Heart right ventricle (tissue), 16 donors: ENCODE measurements at regions not wholly inside any gene's neighbourhood (a gene's known extent, or its start where the extent isn't known, plus 50 kb on each side); places are given as distances from the start of the nearest gene placed in this dataset.

Experiments used
- ATAC-seq, 8 donors: fragments of 200-7000 bp; cut with Tn5 transposase; one replicate each; pipeline ENCODE4 v1.9.1; 2020; ENCODE audit warnings: mild to moderate bottlenecking in 8 of 8, moderate library complexity in 8 of 8, moderate number of reproducible peaks in 1 of 8
- DNase-seq, 2 donors: peaks; one replicate each; pipeline ENCODE4 v3.0.0-alpha.2; 2020
- H3K27ac ChIP-seq, 10 donors: fragments of 200-600 bp; sonication (generic) in 2 of 10; one replicate each; pipeline versions ENCODE4 v1.5.0 to v1.8.0; 2020 to 2022; ENCODE audit warnings: mild to moderate bottlenecking in 3 of 10
- H3K27me3 ChIP-seq, 7 donors: fragments of 200-600 bp; one replicate each; pipeline ENCODE4 v1.8.0; 2021 to 2022; ENCODE audit warnings: mild to moderate bottlenecking in 2 of 7
- H3K36me3 ChIP-seq, 9 donors: fragments of 200-600 bp; sonication (generic) in 1 of 9; one replicate each; pipeline versions ENCODE4 v1.5.0 to v1.8.0; 2020 to 2022; ENCODE audit warnings: mild to moderate bottlenecking in 2 of 9
- H3K4me1 ChIP-seq, 9 donors: fragments of 200-600 bp; sonication (generic) in 1 of 9; one replicate each; pipeline versions ENCODE4 v1.5.0 to v1.8.0; 2020 to 2022; ENCODE audit warnings: mild to moderate bottlenecking in 4 of 9
- H3K4me3 ChIP-seq, 10 donors: fragments of 200-600 bp; sonication (generic) in 2 of 10; one replicate each; pipeline versions ENCODE4 v1.5.0 to v1.8.0; 2020 to 2022; ENCODE audit warnings: mild to moderate bottlenecking in 7 of 10, moderate library complexity in 2 of 10
- H3K9me3 ChIP-seq, 11 donors: fragments of 200-600 bp in 10 of 11; sonication (generic) in 2 of 11; one replicate each; pipeline versions ENCODE4 v1.5.0 to v1.8.0; 2013 to 2022; ENCODE audit warnings: mild to moderate bottlenecking in 2 of 11, control low read depth in 1 of 11, moderate library complexity in 1 of 11
- CTCF ChIP-seq, 9 donors: fragments of 200-600 bp; sonication (generic) in 2 of 9; IDR thresholded peaks; one replicate each; pipeline versions ENCODE4 v1.5.0 to v1.8.0; 2021 to 2022; ENCODE audit warnings: antibody characterized with exemption in 9 of 9, mild to moderate bottlenecking in 5 of 9, moderate library complexity in 1 of 9
- WGBS, 2 donors: extraction: QIAGEN DNeasy Blood & Tissue Kit; methylation state at CpG; one replicate each; pipeline ENCODE4 v1.1.7; 2013; ENCODE audit warnings: inconsistent platforms in 1 of 2; 5-methylcytosine and 5-hydroxymethylcytosine counted together
- intact Hi-C, 10 donors: fragments of 100-400 bp; cut with DNase I; formaldehyde crosslinking; loops; one replicate each; pipeline versions ENCODE4 v1.11.1 to v1.14.2; 2022
- donor health status: Arrhythmogenic right ventricular cardiomyopathy.
- donor health status: ischemic (EF 13 %, LVEDD 7.1; RV severe dilation, severe dysfunction).
- donor health status: healthy with polysubstance abuse.
- donor health status: DM: no; HTN: yes; CAD: no.
- donor health status: DM: no; HTN: no; CAD: no.
- donor health status: ischemic (EF 25% LVEDD 6.9; RV normal size, moderate dysfunction).
- donor health status: ischemic (EF 25% LVEDD 5.7; RV mildly dilated, moderate dysfunction).
- donor health status: healthy.
- donor health status: DM: yes; HTN: yes; CAD: no.
- donor health status: Ischemic cardiomyopathy.
- donor health status: ischemic (EF 35%, LVEDD 5.7; RV mildly dilated, moderate dysfunction).
- donor health status: nonischemic (EF 11% LVEDD 7.7; RV severe dilation, severe dysfunction).
- donor health status: DM: yes; HTN: yes; CAD: no.
- donor health status: PGD.
- donor health status: ischemic (EF 29% LVEDD 5.4; RV normal size, mild dysfunction).
- donor health status: nonischemic (EF 23%, LVEDD 6.1; RV moderate dilation, normal function).

DNA sequence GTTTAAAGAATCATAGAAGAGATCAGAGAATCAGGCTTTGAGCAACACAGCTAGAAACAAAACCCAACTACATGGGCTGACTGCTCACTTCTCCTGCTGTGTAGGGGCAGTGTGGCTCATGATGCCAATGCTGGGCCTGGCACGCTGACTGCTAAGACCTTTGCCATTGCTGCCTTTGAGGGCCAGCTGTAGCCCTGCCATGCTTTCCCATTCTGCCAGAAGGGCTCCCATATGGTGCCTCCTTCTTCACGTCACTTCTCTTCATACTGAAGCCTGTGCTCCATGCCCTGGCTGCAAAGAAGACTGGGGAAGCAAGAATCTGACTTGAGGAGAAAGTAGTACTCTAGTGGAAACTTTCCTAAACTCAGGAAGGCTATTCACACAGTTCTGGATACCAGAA is 232.9 kb downstream of the UTP18 start:
- no peak for DNase-seq
- Histone ChIP-seq H3K27me3 (peaks cover 0 to 4% (median 0%) of the 10 kb centered on the region in 7 donors), H3K27ac (no peak overlapping the region), H3K4me3 (no peak overlapping the region), H3K36me3 (no peaks in the 10 kb centered on the region), H3K9me3 (no peaks in the 10 kb centered on the region), H3K4me1 (no peaks in the 10 kb centered on the region)
- TF ChIP-seq CTCF (IDR thresholded peaks at IDR 0.05) = no peak
- ATAC-seq = no peak
- intact Hi-C loops = no loop called here
- 87 to 96% methylated on average over 2 of the region's 2 CpGs for WGBS, 2 donors

DNA sequence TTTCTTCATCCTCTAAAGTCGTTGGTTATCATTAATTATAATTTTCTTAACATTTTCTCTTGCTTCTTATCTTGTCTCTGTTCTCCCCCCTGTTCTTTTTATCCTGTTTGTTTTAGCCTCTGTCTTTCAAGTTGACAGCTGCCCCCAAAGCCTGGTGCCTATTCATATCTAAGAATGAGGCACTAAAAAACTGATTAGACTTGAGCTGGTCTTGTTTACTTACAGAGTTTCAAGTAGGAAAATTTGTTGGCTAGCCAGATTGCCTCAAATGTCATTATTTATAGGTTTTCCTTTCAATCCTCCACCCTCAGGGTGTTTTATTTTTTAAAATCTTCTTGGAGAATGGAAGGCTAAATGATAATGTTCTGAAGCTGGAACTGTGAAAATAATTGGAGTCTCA is 236.0 kb downstream of the UTP18 start:
- no peaks in the 10 kb centered on the region for H3K9me3 ChIP-seq
- peaks cover 0 to 5% (median 0%) of the 10 kb centered on the region in 7 donors for H3K27me3 ChIP-seq
- intact Hi-C loops = no loop called here
- no peak for TF ChIP-seq CTCF (IDR thresholded peaks at IDR 0.05)
- no peaks in the 10 kb centered on the region for H3K36me3 ChIP-seq
- DNase-seq (no peak), ATAC-seq (no peak)
- H3K27ac ChIP-seq = no peak overlapping the region
- no peak overlapping the region for H3K4me3 ChIP-seq
- WGBS, 2 donors = 15 to 16% methylated on average over 1 of the region's 1 CpG
- H3K4me1 ChIP-seq = no peaks in the 10 kb centered on the region

- 69 to 76% methylated on average over 1 of the region's 1 CpG for WGBS, 2 donors
- intact Hi-C loops = no loop called here
- no peaks in the 10 kb centered on the region for H3K9me3 ChIP-seq
- H3K36me3 ChIP-seq = no peaks in the 10 kb centered on the region
- H3K27ac ChIP-seq = no peak overlapping the region
- no peak for TF ChIP-seq CTCF (IDR thresholded peaks at IDR 0.05)
- ATAC-seq (no peak), DNase-seq (no peak)
- no peaks in the 10 kb centered on the region for H3K4me1 ChIP-seq
- no peak overlapping the region for H3K4me3 ChIP-seq
- peaks cover 0 to 35% (median 0%) of the 10 kb centered on the region in 7 donors for H3K27me3 ChIP-seq
These were observed 239.6 kb downstream of the UTP18 start for GRCh38 chr17:51499897-51500296.

DNA sequence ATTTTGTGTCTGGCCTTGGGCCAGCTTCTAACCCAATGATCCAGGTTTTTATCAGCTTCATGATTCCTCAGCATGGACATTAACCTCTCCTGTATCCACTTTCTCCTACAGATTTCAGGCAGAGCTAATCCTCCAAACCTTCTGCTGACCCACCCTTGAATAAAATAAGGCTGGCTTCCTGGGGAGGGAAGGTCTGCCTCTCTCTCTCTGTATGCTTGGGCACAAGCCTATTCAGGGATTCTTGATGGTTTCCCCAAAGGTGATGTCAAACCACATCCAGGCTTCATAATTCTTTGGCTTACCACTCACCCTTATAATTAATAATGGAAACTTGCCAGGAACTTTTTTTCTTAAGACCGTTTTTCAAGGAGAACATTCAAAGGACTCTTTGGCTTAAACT is 240.1 kb downstream of the UTP18 start:
- DNase-seq = no peak
- Histone ChIP-seq H3K27ac (no peak overlapping the region), H3K36me3 (no peaks in the 10 kb centered on the region), H3K27me3 (peaks cover 0 to 40% (median 0%) of the 10 kb centered on the region in 7 donors), H3K9me3 (no peaks in the 10 kb centered on the region), H3K4me1 (no peaks in the 10 kb centered on the region), H3K4me3 (no peak overlapping the region)
- 35 to 60% methylated on average over 1 of the region's 1 CpG for WGBS, 2 donors
- TF ChIP-seq CTCF (IDR thresholded peaks at IDR 0.05) = no peak
- ATAC-seq = no peak
- intact Hi-C loops = no loop called here

GRCh38 chr17:51505450-51505849 is 245.1 kb downstream of the UTP18 start:
- DNase-seq = no peak

More at GRCh38 chr17:51505450-51505849, 245.1 kb downstream of the UTP18 start:
- no peak overlapping the region for H3K4me3 ChIP-seq
- intact Hi-C loops = no loop called here
- no peak for ATAC-seq
- no peaks in the 10 kb centered on the region for H3K9me3 ChIP-seq
- no peaks in the 10 kb centered on the region for H3K36me3 ChIP-seq
- no peaks in the 10 kb centered on the region for H3K4me1 ChIP-seq
- no peak overlapping the region for H3K27ac ChIP-seq
- TF ChIP-seq CTCF (IDR thresholded peaks at IDR 0.05) = no peak
- 76 to 91% methylated on average over 1 of the region's 1 CpG for WGBS, 2 donors
- peaks cover 0 to 74% (median 4%) of the 10 kb centered on the region in 7 donors for H3K27me3 ChIP-seq
